ENCODE measurements at regions not wholly inside any gene's neighbourhood (a gene's known extent, or its start where the extent isn't known, plus 50 kb on each side); places are given as distances from the start of the nearest gene placed in this dataset.

DNA sequence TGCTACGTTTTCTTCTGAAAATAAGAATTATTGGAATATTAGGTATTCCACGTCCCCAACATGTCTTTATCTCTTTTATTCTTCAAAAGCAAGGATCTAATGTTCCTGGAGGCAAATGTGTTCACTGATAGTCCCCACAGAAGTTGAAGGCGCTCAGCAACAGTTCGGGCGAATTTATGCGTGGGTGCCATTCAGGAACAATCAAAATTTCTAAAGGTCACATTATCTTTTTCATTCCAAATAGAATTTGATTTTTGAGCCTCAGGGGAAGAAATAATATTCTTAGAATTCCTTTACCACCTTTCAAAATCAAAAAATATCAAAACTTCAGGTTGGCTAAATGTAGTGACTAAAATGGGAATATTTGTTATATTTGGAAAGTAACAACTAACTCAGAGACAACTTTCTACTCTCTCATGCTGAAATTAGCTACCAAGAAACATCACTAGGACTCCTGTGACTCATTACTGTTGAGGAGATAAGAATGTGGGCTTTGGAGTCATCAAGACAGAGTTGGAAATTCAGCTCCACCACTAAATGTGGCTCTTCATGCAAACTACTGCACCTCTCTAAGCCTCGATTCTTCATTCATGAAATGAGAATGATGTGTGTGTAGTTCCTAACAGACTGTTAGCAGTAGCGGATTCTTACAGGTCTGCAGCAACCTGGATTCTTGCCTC, 72.3 kb upstream of the KIT start:
- no peaks in the 10 kb centered on the region for H3K9me3 Mint-ChIP-seq (ENCODE audit: insufficient read depth)
- H3K4me3 Mint-ChIP-seq = no peak overlapping the region

DNA sequence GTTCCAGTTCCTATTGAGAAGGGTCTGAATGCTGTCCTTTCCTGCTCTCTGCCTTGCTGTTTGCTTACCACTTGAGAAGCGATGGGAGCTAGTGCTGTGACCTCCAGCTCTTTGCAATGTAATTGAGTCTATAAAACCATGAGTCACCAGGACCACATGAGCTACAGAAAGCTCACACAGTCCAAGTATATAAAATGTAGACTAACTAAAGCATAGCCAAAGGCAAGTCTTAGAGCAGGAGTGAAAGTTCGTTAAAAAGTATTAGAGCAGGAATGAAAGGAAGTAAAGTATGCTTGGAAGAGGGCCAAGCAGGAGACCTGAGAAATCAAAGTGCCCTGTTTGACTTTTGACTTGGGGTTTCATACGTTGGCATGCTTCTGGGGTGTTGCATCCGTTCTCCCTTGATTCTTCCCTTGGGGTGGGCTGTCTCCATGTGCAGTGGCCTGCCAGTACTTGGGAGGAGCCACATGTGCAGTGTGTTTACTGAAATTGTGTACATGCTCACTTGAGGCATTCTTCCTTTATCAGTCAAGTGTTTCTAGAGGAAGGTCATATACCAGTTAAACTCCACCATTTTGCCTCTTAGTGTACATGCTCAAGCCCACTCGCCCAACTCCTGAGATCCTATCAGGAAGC, 71.3 kb upstream of the KIT start:
- ChIA-PET POLR2A (no interaction called here), CTCF (no interaction called here)
- Histone ChIP-seq H3K79me2 (ENCODE audit: control insufficient read depth, insufficient read depth, low read length) (no peaks in the 10 kb centered on the region), H4K20me1 (ENCODE audit: control insufficient read depth, insufficient read depth, low read length, poor library complexity, severe bottlenecking) (no peaks in the 10 kb centered on the region), H3K36me3 (replicated peaks in 1 of 2; ENCODE audit: control extremely low read depth in 1 of 2, control insufficient read depth in 1 of 2, extremely low read depth in 1 of 2, insufficient read depth in 2 of 2, low read length in 1 of 2) (no peaks in the 10 kb centered on the region), H3K9ac (ENCODE audit: low read length) (no peak overlapping the region), H3K4me3 (ENCODE audit: control extremely low read depth in 1 of 5, extremely low read depth in 1 of 5, insufficient read depth in 1 of 5, low read depth in 2 of 5, low read length in 4 of 5) (no peak overlapping the region), H3K9me3 (ENCODE audit: control extremely low read depth in 1 of 3, control insufficient read depth in 2 of 3, insufficient read depth in 1 of 3, low read length in 2 of 3) (no peaks in the 10 kb centered on the region), H3K27ac (ENCODE audit: low read length in 2 of 2) (no peak overlapping the region), H3K4me1 (ENCODE audit: control insufficient read depth in 2 of 2, insufficient read depth in 2 of 2, low read length in 2 of 2) (no peaks in the 10 kb centered on the region), H2AFZ (ENCODE audit: insufficient read depth, low read depth, low read length, poor library complexity, severe bottlenecking) (no peak overlapping the region), H3K27me3 (replicated peaks in 1 of 4; ENCODE audit: control extremely low read depth in 1 of 4, control insufficient read depth in 3 of 4, insufficient read depth in 4 of 4, low read length in 3 of 4) (peaks cover 0 to 2% (median 0%) of the 10 kb centered on the region in 4 experiments), H3K4me2 (replicated peaks; ENCODE audit: low read depth, low read length, poor library complexity, severe bottlenecking) (no peak overlapping the region)
- 83% methylated on average over 5 of the region's 5 CpGs for WGBS (ENCODE audit: insufficient coverage)
- no peaks in the 10 kb centered on the region for H3K4me1 Mint-ChIP-seq
- intact Hi-C loops (cut with micrococcal nuclease) = no loop called here
- TF ChIP-seq EZH2 (IDR thresholded peaks at IDR 0.05; ENCODE audit: borderline replicate concordance, insufficient read depth, low read depth, low read length, poor library complexity, severe bottlenecking) = no peak
- TF ChIP-seq, protein P1, sequence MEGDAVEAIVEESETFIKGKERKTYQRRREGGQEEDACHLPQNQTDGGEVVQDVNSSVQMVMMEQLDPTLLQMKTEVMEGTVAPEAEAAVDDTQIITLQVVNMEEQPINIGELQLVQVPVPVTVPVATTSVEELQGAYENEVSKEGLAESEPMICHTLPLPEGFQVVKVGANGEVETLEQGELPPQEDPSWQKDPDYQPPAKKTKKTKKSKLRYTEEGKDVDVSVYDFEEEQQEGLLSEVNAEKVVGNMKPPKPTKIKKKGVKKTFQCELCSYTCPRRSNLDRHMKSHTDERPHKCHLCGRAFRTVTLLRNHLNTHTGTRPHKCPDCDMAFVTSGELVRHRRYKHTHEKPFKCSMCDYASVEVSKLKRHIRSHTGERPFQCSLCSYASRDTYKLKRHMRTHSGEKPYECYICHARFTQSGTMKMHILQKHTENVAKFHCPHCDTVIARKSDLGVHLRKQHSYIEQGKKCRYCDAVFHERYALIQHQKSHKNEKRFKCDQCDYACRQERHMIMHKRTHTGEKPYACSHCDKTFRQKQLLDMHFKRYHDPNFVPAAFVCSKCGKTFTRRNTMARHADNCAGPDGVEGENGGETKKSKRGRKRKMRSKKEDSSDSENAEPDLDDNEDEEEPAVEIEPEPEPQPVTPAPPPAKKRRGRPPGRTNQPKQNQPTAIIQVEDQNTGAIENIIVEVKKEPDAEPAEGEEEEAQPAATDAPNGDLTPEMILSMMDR (IDR thresholded peaks at IDR 0.05) = no peak
- H3K27ac Mint-ChIP-seq = no peak overlapping the region
- DNase-seq (no peak), ATAC-seq (ENCODE audit: low read depth) (no peak)
- no peak overlapping the region for H3K4me3 Mint-ChIP-seq
- no peaks in the 10 kb centered on the region for H3K9me3 Mint-ChIP-seq (ENCODE audit: insufficient read depth)
- H3K27me3 Mint-ChIP-seq = peaks cover 4% of the 10 kb centered on the region

More for the DNA sequence above, 72.3 kb upstream of the KIT start:
- intact Hi-C loops (cut with micrococcal nuclease) = no loop called here
- Histone ChIP-seq H3K4me2 (replicated peaks; ENCODE audit: low read depth, low read length, poor library complexity, severe bottlenecking) (no peak overlapping the region), H3K36me3 (replicated peaks in 1 of 2; ENCODE audit: control extremely low read depth in 1 of 2, control insufficient read depth in 1 of 2, extremely low read depth in 1 of 2, insufficient read depth in 2 of 2, low read length in 1 of 2) (no peaks in the 10 kb centered on the region), H3K79me2 (ENCODE audit: control insufficient read depth, insufficient read depth, low read length) (no peaks in the 10 kb centered on the region), H3K27ac (ENCODE audit: low read length in 2 of 2) (no peak overlapping the region), H3K4me1 (ENCODE audit: control insufficient read depth in 2 of 2, insufficient read depth in 2 of 2, low read length in 2 of 2) (no peaks in the 10 kb centered on the region), H3K9me3 (ENCODE audit: control extremely low read depth in 1 of 3, control insufficient read depth in 2 of 3, insufficient read depth in 1 of 3, low read length in 2 of 3) (no peaks in the 10 kb centered on the region), H3K9ac (ENCODE audit: low read length) (no peak overlapping the region), H2AFZ (ENCODE audit: insufficient read depth, low read depth, low read length, poor library complexity, severe bottlenecking) (no peak overlapping the region), H4K20me1 (ENCODE audit: control insufficient read depth, insufficient read depth, low read length, poor library complexity, severe bottlenecking) (no peaks in the 10 kb centered on the region), H3K4me3 (ENCODE audit: control extremely low read depth in 1 of 5, extremely low read depth in 1 of 5, insufficient read depth in 1 of 5, low read depth in 2 of 5, low read length in 4 of 5) (no peak overlapping the region), H3K27me3 (replicated peaks in 1 of 4; ENCODE audit: control extremely low read depth in 1 of 4, control insufficient read depth in 3 of 4, insufficient read depth in 4 of 4, low read length in 3 of 4) (peaks cover 0 to 2% (median 0%) of the 10 kb centered on the region in 4 experiments)
- ATAC-seq (ENCODE audit: low read depth) = no peak
- TF ChIP-seq, protein P1 (IDR thresholded peaks at IDR 0.05) = no peak
- TF ChIP-seq EZH2 (IDR thresholded peaks at IDR 0.05; ENCODE audit: borderline replicate concordance, insufficient read depth, low read depth, low read length, poor library complexity, severe bottlenecking) = no peak
- Mint-ChIP-seq H3K4me1 (no peaks in the 10 kb centered on the region), H3K27ac (no peak overlapping the region), H3K27me3 (peaks cover 4% of the 10 kb centered on the region)
- 100% methylated on average over 1 of the region's 8 CpGs for WGBS (ENCODE audit: insufficient coverage)
- DNase-seq = no peak
- ChIA-PET CTCF (no interaction called here), POLR2A (no interaction called here)

All from B cell (primary cell).